Left ventricle myocardium superior (tissue), 1 donor: ENCODE measurements at regions not wholly inside any gene's neighbourhood (a gene's known extent, or its start where the extent isn't known, plus 50 kb on each side); places are given as distances from the start of the nearest gene placed in this dataset.

Experiments used
- ATAC-seq: fragments of 200-7000 bp; cut with Tn5 transposase; one replicate; pipeline ENCODE4 v1.9.1; 2020; ENCODE audit warnings: mild to moderate bottlenecking, moderate library complexity
- DNase-seq: peaks from one replicate; pipeline ENCODE4 v3.0.0-alpha.2; 2020
- intact Hi-C: fragments of 100-400 bp; cut with micrococcal nuclease; formaldehyde crosslinking; loops from one replicate; pipeline ENCODE4 v1.11.0; 2022
- donor health status: DM: no; HTN: yes; CAD: no; lungs with severe emphysema.

DNA sequence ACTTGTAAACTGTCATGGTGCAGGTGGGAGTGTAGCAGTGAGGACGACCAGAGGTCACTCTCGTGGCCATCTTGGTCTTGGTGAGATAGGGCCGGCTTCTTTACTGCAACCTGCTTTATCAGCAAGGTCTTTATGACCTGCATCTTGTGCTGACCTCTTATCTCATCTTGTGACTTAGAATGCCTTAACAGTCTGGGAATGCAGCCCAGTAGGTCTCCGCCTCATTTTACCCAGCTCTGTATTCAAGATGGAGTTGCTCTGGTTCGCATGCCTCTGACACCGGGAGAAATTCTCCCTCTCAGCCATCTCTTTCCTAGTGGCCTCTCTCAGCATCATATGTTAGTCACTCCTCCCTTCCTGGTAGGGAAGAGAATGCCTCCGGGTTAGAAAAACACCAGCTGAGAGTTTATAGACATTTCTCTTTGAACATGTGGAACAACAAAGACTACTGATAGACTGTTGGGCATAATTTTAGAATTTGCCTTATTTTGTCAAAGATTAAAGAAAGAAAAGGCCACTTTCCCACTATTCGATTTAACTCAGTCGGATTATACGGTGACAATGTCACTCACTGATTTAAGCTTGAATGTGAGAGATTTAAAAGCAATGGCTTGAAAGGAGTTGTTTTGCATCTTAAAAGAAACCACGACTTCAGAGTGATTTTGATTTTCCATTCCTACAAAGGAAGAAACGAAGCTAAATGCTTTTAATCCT lies 67.9 kb upstream of the SNX9 start:
- ATAC-seq (no peak), DNase-seq (no peak)

GRCh38 chr6:157755746-157756411 lies 67.2 kb upstream of the SNX9 start:
- ATAC-seq: no peak
- intact Hi-C loops: loop anchor here (10.0 kb wide), 1 partner anchor 129 kb away; no protein-coding TSS in a partner anchor
- DNase-seq: no peak

More for the DNA sequence above, 67.9 kb upstream of the SNX9 start:
- intact Hi-C loops: loop anchor here (10.0 kb wide), 1 partner anchor 130 kb away; no protein-coding TSS in a partner anchor

GRCh38 chr6:157756708-157757429 lies 66.2 kb upstream of the SNX9 start:
- intact Hi-C loops: loop anchor here (10.0 kb wide), 1 partner anchor 128 kb away; no protein-coding TSS in a partner anchor
- peak; percentile 90 for DNase-seq
- ATAC-seq: peak; percentile 92

DNA sequence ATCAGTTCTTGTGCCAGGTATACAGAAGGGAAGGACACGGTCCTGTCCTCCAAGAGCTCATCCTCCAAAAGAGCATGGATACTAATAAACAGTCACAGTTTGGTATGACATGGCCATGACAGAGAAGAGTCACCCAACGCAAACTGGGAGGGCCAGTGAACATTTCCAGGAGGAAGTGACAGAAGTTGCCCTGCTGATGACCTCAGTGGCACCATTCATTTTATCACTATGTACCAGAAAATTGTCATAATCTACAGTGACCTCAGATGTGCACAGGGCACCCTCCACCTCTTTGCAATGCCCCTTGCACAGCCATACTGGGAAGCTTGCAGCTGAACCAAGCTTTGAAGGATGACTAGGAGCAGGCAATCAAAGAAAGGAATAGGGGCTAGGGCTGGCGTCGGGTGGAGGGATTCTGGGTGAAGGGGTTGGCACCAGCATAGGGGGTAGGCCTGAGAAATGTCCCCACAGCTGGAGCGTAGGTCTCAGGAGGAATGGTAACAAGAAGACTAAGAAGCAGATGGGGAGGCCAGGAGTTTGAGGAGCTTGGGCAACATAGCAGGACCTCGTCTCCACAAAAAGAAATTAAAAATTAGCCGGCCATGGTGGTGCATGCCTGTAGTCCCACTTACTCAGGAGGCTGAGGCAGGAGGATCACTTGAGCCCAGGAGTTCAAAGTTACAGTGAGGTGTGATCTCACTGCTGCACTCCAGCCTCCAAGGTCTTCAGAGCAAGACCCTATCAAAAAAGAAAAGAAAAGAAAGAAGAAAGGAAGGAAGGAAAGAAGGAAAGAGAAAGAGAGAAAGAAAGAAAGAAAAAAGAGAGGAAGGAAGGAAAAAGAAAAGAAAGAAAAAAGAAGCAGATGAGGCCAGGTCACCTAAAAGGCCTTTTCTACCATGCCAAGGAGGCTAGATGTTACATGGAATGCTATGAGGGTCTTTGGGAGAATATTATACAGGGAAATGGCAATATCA lies 65.3 kb upstream of the SNX9 start:
- DNase-seq: no peak
- intact Hi-C loops: loop anchor here (10.0 kb wide), 1 partner anchor 127 kb away; no protein-coding TSS in a partner anchor
- no peak for ATAC-seq

DNA sequence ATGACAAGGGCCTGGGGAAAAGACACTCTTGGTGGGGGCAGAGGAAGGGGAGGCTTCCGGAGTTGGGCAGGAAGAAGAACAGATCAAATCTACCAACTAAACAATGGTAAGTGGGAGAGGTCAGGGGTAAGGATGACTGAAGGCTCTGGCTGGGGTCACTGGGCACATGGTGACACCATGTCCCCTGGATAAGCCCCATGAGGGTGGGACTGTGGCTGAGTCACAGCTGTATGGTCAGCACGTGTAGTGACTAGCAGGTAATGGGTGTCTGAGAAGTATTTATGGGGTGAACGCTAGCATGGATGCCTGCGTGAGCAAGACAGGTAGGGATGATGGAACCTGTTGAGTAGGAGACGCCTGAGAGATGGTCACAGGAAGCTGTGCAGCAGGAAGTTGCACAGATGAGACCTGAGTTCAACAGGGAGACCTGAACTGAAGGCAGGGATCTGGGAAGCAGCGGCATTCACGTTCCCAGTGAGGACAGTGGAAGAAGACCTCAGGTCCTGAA lies 64.5 kb upstream of the SNX9 start:
- intact Hi-C loops: loop anchor here (10.0 kb wide), 1 partner anchor 126 kb away; no protein-coding TSS in a partner anchor
- no peak for DNase-seq
- no peak for ATAC-seq

DNA sequence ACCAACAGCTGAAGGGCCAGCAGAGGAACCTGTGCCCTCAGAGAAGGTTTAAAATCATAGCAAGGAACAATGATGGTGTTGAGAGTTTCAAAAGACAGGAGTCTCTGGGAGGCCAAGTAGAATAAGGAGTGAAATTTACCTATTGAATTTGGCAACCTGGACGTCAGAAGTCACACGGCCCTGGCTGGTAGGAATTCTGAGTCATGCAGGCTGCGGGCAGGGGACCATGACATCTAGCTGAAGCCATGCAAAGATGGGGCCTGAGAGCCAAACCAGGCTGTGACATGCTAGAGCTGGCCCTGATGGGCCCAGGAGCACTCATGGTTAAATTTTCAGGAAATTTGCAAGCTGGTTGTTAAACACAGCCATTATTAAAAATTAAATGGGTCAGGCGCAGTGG lies 64.0 kb upstream of the SNX9 start:
- no peak for ATAC-seq
- intact Hi-C loops: loop anchor here (10.0 kb wide), 1 partner anchor 126 kb away; no protein-coding TSS in a partner anchor
- DNase-seq: no peak

GRCh38 chr6:157760137-157760536 lies 62.9 kb upstream of the SNX9 start:
- ATAC-seq (no peak), DNase-seq (no peak)
- intact Hi-C loops: no loop called here

GRCh38 chr6:157760589-157761330 lies 62.3 kb upstream of the SNX9 start:
- ATAC-seq (no peak), DNase-seq (no peak)
- intact Hi-C loops: no loop called here

- intact Hi-C loops: no loop called here
These were observed 61.6 kb upstream of the SNX9 start for GRCh38 chr6:157761331-157761921.

GRCh38 chr6:157761926-157762325 lies 61.1 kb upstream of the SNX9 start:
- no peak for ATAC-seq
- no peak for DNase-seq
- intact Hi-C loops: no loop called here

More at GRCh38 chr6:157761331-157761921, 61.6 kb upstream of the SNX9 start:
- ATAC-seq (no peak), DNase-seq (no peak)

DNA sequence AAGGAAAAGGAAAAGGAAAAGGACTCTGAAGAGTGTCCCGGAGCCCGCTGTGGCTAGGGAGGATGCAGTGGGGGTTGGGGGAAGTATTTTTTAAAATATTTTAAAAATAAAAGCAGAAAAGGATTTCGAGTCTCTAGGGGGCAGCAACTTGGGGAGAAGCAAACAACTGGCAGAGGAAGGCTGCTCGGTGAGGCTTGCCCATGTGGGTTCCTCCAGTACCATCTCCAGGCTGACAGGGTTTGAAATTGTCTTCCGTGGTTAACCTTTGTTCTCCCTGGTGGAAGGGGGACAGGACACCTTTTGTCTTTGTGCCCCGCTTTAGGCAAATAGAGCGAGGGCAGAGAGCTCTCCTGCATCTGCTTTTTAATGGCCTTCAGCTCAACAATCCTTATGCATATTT lies 60.4 kb upstream of the SNX9 start:
- intact Hi-C loops: no loop called here
- ATAC-seq (no peak), DNase-seq (no peak)

GRCh38 chr6:157763129-157763903 lies 59.7 kb upstream of the SNX9 start:
- peak; percentile 44 for DNase-seq
- intact Hi-C loops: no loop called here
- peak; percentile 19 for ATAC-seq

GRCh38 chr6:157763904-157764177 lies 59.2 kb upstream of the SNX9 start:
- no peak for DNase-seq
- no peak for ATAC-seq
- intact Hi-C loops: no loop called here

DNA sequence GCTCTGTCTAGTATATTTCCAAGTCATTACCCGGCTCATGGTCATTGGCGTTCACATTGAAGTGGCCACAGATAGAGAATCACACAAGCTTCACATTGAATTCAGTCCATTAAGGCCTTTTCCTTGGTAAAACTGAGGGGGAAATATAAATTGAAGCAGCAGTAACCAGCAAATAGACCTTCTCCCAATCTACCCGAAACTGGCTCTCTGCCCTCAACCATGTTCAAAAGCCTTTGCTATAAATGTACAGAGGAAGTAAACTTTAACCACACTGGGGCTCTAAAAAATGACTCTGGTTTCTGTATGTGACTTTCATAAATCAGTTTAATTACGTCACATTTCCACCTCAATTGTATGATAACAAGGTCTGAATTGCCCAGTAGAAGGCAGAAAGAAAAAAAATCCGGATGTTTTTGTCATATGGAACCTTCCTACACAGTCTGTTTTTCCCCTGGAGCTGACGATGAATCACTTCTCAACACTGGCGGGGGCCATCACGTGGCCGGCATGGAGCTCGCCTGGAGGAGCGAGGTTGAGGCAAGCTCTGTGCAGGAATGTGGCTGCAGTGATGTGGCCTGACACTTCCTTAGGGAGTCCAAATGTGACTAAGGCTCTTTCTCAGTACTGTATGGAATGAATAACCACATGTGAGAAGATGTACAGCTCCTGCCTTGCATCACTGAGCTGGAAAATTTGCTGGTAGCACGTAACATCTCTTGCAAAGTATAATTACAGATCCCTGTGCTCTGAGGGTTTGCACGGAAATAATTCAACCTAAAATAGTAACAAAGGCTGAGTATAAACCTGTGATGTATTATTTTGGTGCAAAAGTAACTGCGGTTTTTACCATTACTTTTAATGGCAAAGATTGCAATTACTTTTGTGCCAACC lies 58.6 kb upstream of the SNX9 start:
- ATAC-seq (peak; percentile 81), DNase-seq (peak; percentile 78)
- intact Hi-C loops: no loop called here

GRCh38 chr6:157766901-157767774 lies 55.9 kb upstream of the SNX9 start:
- intact Hi-C loops: no loop called here
- DNase-seq (no peak), ATAC-seq (no peak)
